ENCODE measurements at regions not wholly inside any gene's neighbourhood (a gene's known extent, or its start where the extent isn't known, plus 50 kb on each side); places are given as distances from the start of the nearest gene placed in this dataset.

DNA sequence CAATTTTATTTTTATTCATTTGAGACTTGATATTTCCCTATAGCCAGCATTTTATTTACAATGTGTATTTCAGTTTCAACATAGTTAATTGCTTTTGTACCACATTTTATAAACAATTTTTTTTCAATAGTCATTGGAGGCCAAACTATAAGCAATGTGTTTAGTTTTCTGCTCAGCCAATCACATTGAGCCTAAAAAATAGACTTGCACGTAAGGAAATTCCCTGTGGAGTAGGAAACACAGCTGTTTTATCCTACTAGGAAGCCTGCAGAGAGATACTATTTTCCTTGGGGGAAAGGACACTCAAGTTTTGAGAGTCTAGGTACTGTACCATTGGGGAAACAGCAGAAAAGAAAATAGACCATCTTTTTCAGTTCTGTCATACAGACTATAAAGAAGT, 410.2 kb upstream of the GOT2 start:
- no peak overlapping the region for H3K9ac ChIP-seq
- H3K36me3 ChIP-seq (replicated peaks in 1 of 2; ENCODE audit: control insufficient read depth in 1 of 2, insufficient read depth in 2 of 2, low read length in 1 of 2): no peaks in the 10 kb centered on the region
- H4K20me1 ChIP-seq (ENCODE audit: insufficient read depth): no peaks in the 10 kb centered on the region
- H3K4me1 ChIP-seq (ENCODE audit: control insufficient read depth in 1 of 2, insufficient read depth in 2 of 2, low read depth in 1 of 2, low read length in 1 of 2): no peaks in the 10 kb centered on the region
- ChIA-PET POLR2A (interaction anchor here (0.6 kb wide), 1 partner anchor 96 kb away, joined by 3 read pairs; no protein-coding TSS in a partner anchor), CTCF (interaction anchor here (1.1 kb wide), 1 partner anchor 330 kb away, joined by 3 read pairs; no protein-coding TSS in a partner anchor)
- no peak overlapping the region for H3K27ac ChIP-seq (ENCODE audit: low read depth in 2 of 2, low read length in 1 of 2)
- no peaks in the 10 kb centered on the region for H3K9me3 ChIP-seq
- no peaks in the 10 kb centered on the region for H3K9me2 ChIP-seq
- no peak for DNase-seq
- H3F3A ChIP-seq (replicated peaks; ENCODE audit: insufficient read depth): no peaks in the 10 kb centered on the region
- H3K27me3 ChIP-seq (ENCODE audit: insufficient read depth): no peaks in the 10 kb centered on the region
- no peak overlapping the region for H3K4me3 ChIP-seq (ENCODE audit: low read depth in 2 of 2, low read length in 1 of 2)
- no peak for TF ChIP-seq EP300 (IDR thresholded peaks at IDR 0.05; ENCODE audit: borderline replicate concordance in 1 of 2, low read depth in 1 of 2, low read length in 1 of 2)
- no peak for TF ChIP-seq REST (IDR thresholded peaks at IDR 0.05; ENCODE audit: low read depth, low read length)
- TF ChIP-seq, protein P1, sequence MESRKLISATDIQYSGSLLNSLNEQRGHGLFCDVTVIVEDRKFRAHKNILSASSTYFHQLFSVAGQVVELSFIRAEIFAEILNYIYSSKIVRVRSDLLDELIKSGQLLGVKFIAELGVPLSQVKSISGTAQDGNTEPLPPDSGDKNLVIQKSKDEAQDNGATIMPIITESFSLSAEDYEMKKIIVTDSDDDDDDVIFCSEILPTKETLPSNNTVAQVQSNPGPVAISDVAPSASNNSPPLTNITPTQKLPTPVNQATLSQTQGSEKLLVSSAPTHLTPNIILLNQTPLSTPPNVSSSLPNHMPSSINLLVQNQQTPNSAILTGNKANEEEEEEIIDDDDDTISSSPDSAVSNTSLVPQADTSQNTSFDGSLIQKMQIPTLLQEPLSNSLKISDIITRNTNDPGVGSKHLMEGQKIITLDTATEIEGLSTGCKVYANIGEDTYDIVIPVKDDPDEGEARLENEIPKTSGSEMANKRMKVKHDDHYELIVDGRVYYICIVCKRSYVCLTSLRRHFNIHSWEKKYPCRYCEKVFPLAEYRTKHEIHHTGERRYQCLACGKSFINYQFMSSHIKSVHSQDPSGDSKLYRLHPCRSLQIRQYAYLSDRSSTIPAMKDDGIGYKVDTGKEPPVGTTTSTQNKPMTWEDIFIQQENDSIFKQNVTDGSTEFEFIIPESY (IDR thresholded peaks at IDR 0.05; ENCODE audit: borderline replicate concordance, low read depth): no peak
- no peak for TF ChIP-seq ELF1 (IDR thresholded peaks at IDR 0.05)
- no peak for TF ChIP-seq MXI1 (IDR thresholded peaks at IDR 0.05; ENCODE audit: low read depth, low read length)
- no peak for TF ChIP-seq YY1 (IDR thresholded peaks at IDR 0.05; ENCODE audit: low read depth)
- no peak for TF ChIP-seq GATA2 (CRISPR knock-in tag; IDR thresholded peaks at IDR 0.05)
- no peak for TF ChIP-seq FOSL2 (IDR thresholded peaks at IDR 0.05; ENCODE audit: borderline replicate concordance, low read depth)
- TF ChIP-seq, protein P2, sequence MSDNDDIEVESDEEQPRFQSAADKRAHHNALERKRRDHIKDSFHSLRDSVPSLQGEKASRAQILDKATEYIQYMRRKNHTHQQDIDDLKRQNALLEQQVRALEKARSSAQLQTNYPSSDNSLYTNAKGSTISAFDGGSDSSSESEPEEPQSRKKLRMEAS (IDR thresholded peaks at IDR 0.05; ENCODE audit: low read depth): no peak
- no peaks in the 10 kb centered on the region for H3K79me2 ChIP-seq (ENCODE audit: insufficient read depth)
- 19% methylated on average over 1 of the region's 1 CpG for WGBS (ENCODE audit: low lambda C conversion rate)
- no peak overlapping the region for H3K4me2 ChIP-seq
- no peak overlapping the region for H2AFZ ChIP-seq (ENCODE audit: low read depth)

GRCh38 chr16:59126486-59126885, 392.4 kb upstream of the GOT2 start:
- H3K9me2 ChIP-seq: no peaks in the 10 kb centered on the region
- POLR2A ChIA-PET: no interaction called here
- no peaks in the 10 kb centered on the region for H3K27me3 ChIP-seq (ENCODE audit: insufficient read depth)
- no peaks in the 10 kb centered on the region for H3K4me1 ChIP-seq (ENCODE audit: control insufficient read depth in 1 of 2, insufficient read depth in 2 of 2, low read depth in 1 of 2, low read length in 1 of 2)
- no peaks in the 10 kb centered on the region for H3K36me3 ChIP-seq (replicated peaks in 1 of 2; ENCODE audit: control insufficient read depth in 1 of 2, insufficient read depth in 2 of 2, low read length in 1 of 2)
- H3K9ac ChIP-seq: no peak overlapping the region
- H2AFZ ChIP-seq (ENCODE audit: low read depth): no peak overlapping the region
- H4K20me1 ChIP-seq (ENCODE audit: insufficient read depth): no peaks in the 10 kb centered on the region
- no peak overlapping the region for H3K4me3 ChIP-seq (ENCODE audit: low read depth in 2 of 2, low read length in 1 of 2)
- 4% methylated on average over 1 of the region's 1 CpG for WGBS (ENCODE audit: low lambda C conversion rate)
- no peaks in the 10 kb centered on the region for H3K9me3 ChIP-seq
- TF ChIP-seq FOXJ3 (CRISPR knock-in tag; IDR thresholded peaks at IDR 0.05) (no peak), TEAD4 (IDR thresholded peaks at IDR 0.05; ENCODE audit: borderline replicate concordance, insufficient read depth) (no peak), EZH2phosphoT487 (IDR thresholded peaks at IDR 0.05; ENCODE audit: borderline replicate concordance, low read depth) (no peak), GABPA (IDR thresholded peaks at IDR 0.05; ENCODE audit: low read depth) (no peak), GATA2 (CRISPR knock-in tag; IDR thresholded peaks at IDR 0.05) (no peak), MEF2A (IDR thresholded peaks at IDR 0.05; ENCODE audit: borderline replicate concordance, low read depth) (no peak), USF2 (IDR thresholded peaks at IDR 0.05; ENCODE audit: borderline replicate concordance, low read depth, low read length) (no peak), EP300 (IDR thresholded peaks at IDR 0.05; ENCODE audit: borderline replicate concordance in 1 of 2, low read depth in 1 of 2, low read length in 1 of 2) (no peak), RAD21 (IDR thresholded peaks at IDR 0.05; ENCODE audit: low read length) (no peak), RCOR1 (IDR thresholded peaks at IDR 0.05; ENCODE audit: low read length) (no peak), CHD2 (IDR thresholded peaks at IDR 0.05; ENCODE audit: low read length, partially characterized antibody) (no peak)
- TF ChIP-seq, protein P1 (IDR thresholded peaks at IDR 0.05; ENCODE audit: borderline replicate concordance, low read depth): no peak
- no peak overlapping the region for H3K4me2 ChIP-seq
- CTCF ChIA-PET: no interaction called here
- no peaks in the 10 kb centered on the region for H3K79me2 ChIP-seq (ENCODE audit: insufficient read depth)
- no peaks in the 10 kb centered on the region for H3F3A ChIP-seq (replicated peaks; ENCODE audit: insufficient read depth)
- H3K27ac ChIP-seq (ENCODE audit: low read depth in 2 of 2, low read length in 1 of 2): no peak overlapping the region
- no peak for DNase-seq

All from SK-N-SH (cell line).